CD4-positive, CD25-positive, alpha-beta regulatory T cell (primary cell): ENCODE measurements at regions not wholly inside any gene's neighbourhood (a gene's known extent, or its start where the extent isn't known, plus 50 kb on each side); places are given as distances from the start of the nearest gene placed in this dataset.

Experiments
- ATAC-seq, 2 donors: fragments of 150-1000 bp; cut with Tn5 transposase; one replicate each; pipeline ENCODE4 v1.10.0; 2021; ENCODE audit warnings: low read depth in 2 of 2, moderate number of reproducible peaks in 2 of 2, moderate library complexity in 1 of 2
- DNase-seq, 3 donors: peaks; one replicate each; pipeline versions ENCODE4 v3.0.0 to v3.0.0-alpha.2; 2012 to 2022; ENCODE audit warnings: mixed read lengths in 1 of 3
- H3K27ac ChIP-seq: one replicate; pipeline ENCODE4 v1.7.0; 2013; ENCODE audit warnings: mild to moderate bottlenecking, low read length; ENCODE audit not compliant: insufficient read depth, poor library complexity, severe bottlenecking
- H3K27me3 ChIP-seq: one replicate; pipeline ENCODE4 v1.7.0; 2013; ENCODE audit warnings: low read length; ENCODE audit not compliant: control insufficient read depth, insufficient read depth
- H3K36me3 ChIP-seq: one replicate; pipeline ENCODE4 v1.7.0; 2013; ENCODE audit warnings: mild to moderate bottlenecking, low read length, moderate library complexity; ENCODE audit not compliant: control insufficient read depth, insufficient read depth
- H3K4me1 ChIP-seq: 2 replicates; pipeline ENCODE4 v1.7.0; 2013; ENCODE audit warnings: mild to moderate bottlenecking, low read length; ENCODE audit not compliant: insufficient read depth, control insufficient read depth, poor library complexity, severe bottlenecking
- H3K4me3 ChIP-seq: one replicate; pipeline ENCODE4 v1.7.0; 2013; ENCODE audit warnings: low read depth, mild to moderate bottlenecking, low read length, moderate library complexity
- H3K9me3 ChIP-seq, 2 experiments: 1 replicate in 1 of 2; 2 replicates in 1 of 2; pipeline ENCODE4 v1.7.0; 2013; ENCODE audit warnings: low read length in 2 of 2, mild to moderate bottlenecking in 1 of 2, moderate library complexity in 1 of 2; ENCODE audit not compliant: control insufficient read depth in 2 of 2
- H3K27ac Mint-ChIP-seq, 3 donors: one replicate each; pipeline ENCODE4 v1.8.0; 2020 to 2022; ENCODE audit warnings: mild to moderate bottlenecking in 3 of 3, mixed read lengths in 3 of 3, moderate library complexity in 2 of 3
- H3K27me3 Mint-ChIP-seq: one replicate; pipeline ENCODE4 v1.8.0; 2022; ENCODE audit warnings: mild to moderate bottlenecking, mixed read lengths
- H3K36me3 Mint-ChIP-seq: one replicate; pipeline ENCODE4 v1.8.0; 2020; ENCODE audit warnings: mixed read lengths
- H3K4me1 Mint-ChIP-seq, 4 donors: one replicate each; pipeline ENCODE4 v1.8.0; 2020 to 2022; ENCODE audit warnings: mixed read lengths in 4 of 4, mild to moderate bottlenecking in 1 of 4
- H3K4me3 Mint-ChIP-seq, 4 donors: one replicate each; pipeline ENCODE4 v1.8.0; 2020 to 2022; ENCODE audit warnings: mild to moderate bottlenecking in 4 of 4, mixed read lengths in 4 of 4, moderate library complexity in 3 of 4
- H3K9me3 Mint-ChIP-seq, 7 donors: one replicate each; pipeline ENCODE4 v1.8.0; 2020 to 2022; ENCODE audit warnings: mixed read lengths in 7 of 7, mild to moderate bottlenecking in 3 of 7, moderate library complexity in 2 of 7

GRCh38 chr4:32564626-32565025, 1844.5 kb downstream of the PCDH7 start:
- Mint-ChIP-seq H3K27me3 (no peaks in the 10 kb centered on the region), H3K4me3 (no peak overlapping the region), H3K4me1 (no peaks in the 10 kb centered on the region), H3K36me3 (no peaks in the 10 kb centered on the region), H3K9me3 (peaks cover 0 to 23% (median 9%) of the 10 kb centered on the region in 7 donors), H3K27ac (no peak overlapping the region)
- peaks cover 4 to 5% of the 10 kb centered on the region in 2 experiments for H3K9me3 ChIP-seq
- DNase-seq, result no peak
- H3K27ac ChIP-seq, result no peak overlapping the region
- no peaks in the 10 kb centered on the region for H3K36me3 ChIP-seq
- no peaks in the 10 kb centered on the region for H3K4me1 ChIP-seq
- H3K4me3 ChIP-seq, result no peak overlapping the region
- no peak for ATAC-seq
- H3K27me3 ChIP-seq, result no peaks in the 10 kb centered on the region

DNA sequence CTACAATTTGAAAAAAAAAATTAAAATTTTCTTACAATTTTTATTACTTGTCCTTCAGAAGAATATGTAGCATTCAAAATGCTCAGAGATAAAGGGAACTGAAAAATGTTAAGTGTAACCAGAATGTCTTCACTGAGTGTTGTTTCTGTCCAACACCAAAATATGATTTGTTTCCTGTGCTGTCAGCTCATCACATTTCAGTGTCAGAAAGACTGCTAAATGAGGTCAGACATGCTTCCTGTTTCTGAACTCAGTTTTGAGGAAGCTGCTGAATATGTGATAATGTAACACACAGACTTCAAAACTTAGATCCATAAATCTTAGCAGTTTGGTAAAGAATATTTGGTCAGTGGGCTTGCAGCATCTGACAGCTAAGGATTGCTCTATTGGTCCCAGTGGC, 1849.7 kb downstream of the PCDH7 start:
- H3K36me3 ChIP-seq, result no peaks in the 10 kb centered on the region
- Mint-ChIP-seq H3K27me3 (no peaks in the 10 kb centered on the region), H3K27ac (no peak overlapping the region), H3K4me3 (no peak overlapping the region), H3K36me3 (no peaks in the 10 kb centered on the region), H3K9me3 (peaks cover 1 to 18% (median 12%) of the 10 kb centered on the region in 7 donors), H3K4me1 (no peaks in the 10 kb centered on the region)
- no peaks in the 10 kb centered on the region for H3K4me1 ChIP-seq
- ATAC-seq, result no peak
- H3K9me3 ChIP-seq, result peaks cover 0 to 2% of the 10 kb centered on the region in 2 experiments
- no peak for DNase-seq
- H3K4me3 ChIP-seq, result no peak overlapping the region
- H3K27me3 ChIP-seq, result no peaks in the 10 kb centered on the region
- H3K27ac ChIP-seq, result no peak overlapping the region

- Histone ChIP-seq H3K4me3 (no peak overlapping the region), H3K27ac (no peak overlapping the region), H3K9me3 (peaks cover 0 to 2% of the 10 kb centered on the region in 2 experiments), H3K36me3 (no peaks in the 10 kb centered on the region), H3K4me1 (no peaks in the 10 kb centered on the region), H3K27me3 (no peaks in the 10 kb centered on the region)
- peaks cover 0 to 15% (median 8%) of the 10 kb centered on the region in 7 donors for H3K9me3 Mint-ChIP-seq
- H3K4me1 Mint-ChIP-seq, result no peaks in the 10 kb centered on the region
- no peak for ATAC-seq
- no peak overlapping the region for H3K4me3 Mint-ChIP-seq
- H3K27me3 Mint-ChIP-seq, result no peaks in the 10 kb centered on the region
- H3K36me3 Mint-ChIP-seq, result no peaks in the 10 kb centered on the region
- DNase-seq, result no peak
- H3K27ac Mint-ChIP-seq, result no peak overlapping the region
These were observed 1852.2 kb downstream of the PCDH7 start for GRCh38 chr4:32572366-32572765.

- H3K27me3 ChIP-seq, result no peaks in the 10 kb centered on the region
- ATAC-seq, result no peak
These were observed 1854.6 kb downstream of the PCDH7 start for GRCh38 chr4:32574803-32575202.

DNA sequence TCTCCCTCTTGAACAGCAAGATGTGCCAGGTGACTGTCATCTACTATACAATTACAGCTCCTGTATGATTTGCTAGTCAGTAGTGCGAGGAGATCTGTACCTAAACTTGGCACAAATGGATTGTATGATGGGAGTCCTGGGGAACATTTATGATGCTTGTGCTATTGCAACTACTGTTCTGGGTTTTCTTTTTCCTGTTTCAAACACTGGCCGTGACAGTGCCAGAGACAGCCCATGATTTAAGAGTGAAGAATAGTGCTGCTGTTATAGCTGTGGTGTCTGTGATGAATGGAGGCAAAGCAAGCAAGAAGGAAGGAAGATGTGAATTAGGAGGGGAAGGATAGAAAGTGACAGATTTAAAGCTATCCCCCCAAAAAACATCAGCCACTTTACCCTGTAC, 1868.9 kb downstream of the PCDH7 start:
- no peak overlapping the region for H3K4me3 Mint-ChIP-seq
- DNase-seq (no peak), ATAC-seq (no peak)
- H3K9me3 ChIP-seq, result peaks cover 4% of the 10 kb centered on the region in 2 experiments
- H3K4me3 ChIP-seq, result no peak overlapping the region
- H3K27me3 ChIP-seq, result no peaks in the 10 kb centered on the region
- no peaks in the 10 kb centered on the region for H3K27me3 Mint-ChIP-seq
- no peak overlapping the region for H3K27ac Mint-ChIP-seq
- no peaks in the 10 kb centered on the region for H3K36me3 ChIP-seq
- no peaks in the 10 kb centered on the region for H3K4me1 ChIP-seq
- H3K27ac ChIP-seq, result no peak overlapping the region
- no peaks in the 10 kb centered on the region for H3K4me1 Mint-ChIP-seq
- H3K36me3 Mint-ChIP-seq, result no peaks in the 10 kb centered on the region
- H3K9me3 Mint-ChIP-seq, result peaks cover 1 to 23% (median 7%) of the 10 kb centered on the region in 7 donors

More at GRCh38 chr4:32574803-32575202, 1854.6 kb downstream of the PCDH7 start:
- Mint-ChIP-seq H3K36me3 (no peaks in the 10 kb centered on the region), H3K27me3 (no peaks in the 10 kb centered on the region), H3K9me3 (peaks cover 2 to 11% (median 7%) of the 10 kb centered on the region in 7 donors), H3K4me3 (no peak overlapping the region), H3K4me1 (no peaks in the 10 kb centered on the region), H3K27ac (no peak overlapping the region)
- Histone ChIP-seq H3K36me3 (no peaks in the 10 kb centered on the region), H3K9me3 (peaks cover under 1 to 2% of the 10 kb centered on the region in 2 experiments), H3K4me3 (no peak overlapping the region), H3K27ac (no peak overlapping the region), H3K4me1 (no peaks in the 10 kb centered on the region)
- no peak for DNase-seq

- H3K36me3 Mint-ChIP-seq, result no peaks in the 10 kb centered on the region
- no peaks in the 10 kb centered on the region for H3K27me3 ChIP-seq
- H3K4me1 ChIP-seq, result no peaks in the 10 kb centered on the region
- DNase-seq (no peak), ATAC-seq (no peak)
- H3K36me3 ChIP-seq, result no peaks in the 10 kb centered on the region
- no peak overlapping the region for H3K4me3 ChIP-seq
- no peak overlapping the region for H3K27ac ChIP-seq
- peaks cover 4% of the 10 kb centered on the region in 2 experiments for H3K9me3 ChIP-seq
- peaks cover 4 to 23% (median 9%) of the 10 kb centered on the region in 7 donors for H3K9me3 Mint-ChIP-seq
- no peaks in the 10 kb centered on the region for H3K4me1 Mint-ChIP-seq
- H3K27ac Mint-ChIP-seq, result no peak overlapping the region
- H3K27me3 Mint-ChIP-seq, result no peaks in the 10 kb centered on the region
- H3K4me3 Mint-ChIP-seq, result no peak overlapping the region
These were observed 1869.7 kb downstream of the PCDH7 start for GRCh38 chr4:32589853-32590252.

DNA sequence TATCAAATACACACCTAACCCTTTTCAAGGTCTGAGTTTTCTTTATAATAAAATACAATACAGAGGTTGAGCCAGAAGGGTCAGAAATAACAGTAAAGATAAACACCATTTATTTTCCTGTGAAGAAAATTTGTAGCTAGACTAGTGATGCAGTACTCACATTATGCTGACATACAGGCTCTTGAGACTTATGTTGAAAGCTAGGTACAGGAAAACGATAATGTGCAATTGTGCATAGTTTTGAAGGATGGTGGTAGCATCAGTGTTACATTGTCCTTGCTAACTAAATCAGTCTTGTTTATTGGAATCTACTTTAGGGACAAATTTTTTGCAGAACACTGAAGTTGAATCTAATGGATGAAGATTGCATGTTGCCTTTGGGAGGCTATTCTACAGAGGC, 1877.2 kb downstream of the PCDH7 start:
- no peaks in the 10 kb centered on the region for H3K4me1 ChIP-seq
- no peak overlapping the region for H3K27ac Mint-ChIP-seq

DNA sequence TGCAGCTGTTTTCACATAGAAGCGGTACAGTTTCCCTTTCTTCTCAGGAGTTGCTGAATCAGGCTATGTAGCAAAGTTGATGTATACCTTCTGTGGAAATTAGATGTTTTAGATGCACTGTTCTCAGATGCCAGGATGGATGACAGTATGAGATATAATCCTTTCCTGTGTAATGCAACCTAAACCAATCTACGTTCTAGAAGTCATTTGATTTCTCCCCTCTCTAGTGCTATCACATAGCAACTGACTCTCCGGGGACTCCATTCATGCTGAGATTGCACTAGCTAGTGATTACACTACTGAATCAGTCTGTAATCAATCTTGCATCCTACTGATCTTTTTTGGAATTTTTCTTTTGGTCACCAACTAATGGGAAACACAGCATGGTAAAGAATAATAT, 1881.7 kb downstream of the PCDH7 start:
- H3K27ac Mint-ChIP-seq, result no peak overlapping the region
- no peaks in the 10 kb centered on the region for H3K27me3 ChIP-seq
- no peaks in the 10 kb centered on the region for H3K36me3 Mint-ChIP-seq
- H3K27me3 Mint-ChIP-seq, result no peaks in the 10 kb centered on the region
- H3K27ac ChIP-seq, result no peak overlapping the region
- H3K9me3 ChIP-seq, result peaks cover 0 to 4% of the 10 kb centered on the region in 2 experiments
- DNase-seq, result no peak
- H3K36me3 ChIP-seq, result no peaks in the 10 kb centered on the region
- peaks cover 0 to 28% (median 2%) of the 10 kb centered on the region in 7 donors for H3K9me3 Mint-ChIP-seq
- ATAC-seq, result no peak
- H3K4me1 ChIP-seq, result no peaks in the 10 kb centered on the region
- H3K4me3 Mint-ChIP-seq, result no peak overlapping the region
- no peak overlapping the region for H3K4me3 ChIP-seq
- no peaks in the 10 kb centered on the region for H3K4me1 Mint-ChIP-seq

More for the DNA sequence above, 1877.2 kb downstream of the PCDH7 start:
- Histone ChIP-seq H3K4me3 (no peak overlapping the region), H3K27me3 (no peaks in the 10 kb centered on the region), H3K27ac (no peak overlapping the region), H3K36me3 (no peaks in the 10 kb centered on the region), H3K9me3 (peaks cover 0 to 4% of the 10 kb centered on the region in 2 experiments)
- Mint-ChIP-seq H3K9me3 (peaks cover 2 to 38% (median 7%) of the 10 kb centered on the region in 7 donors), H3K4me1 (no peaks in the 10 kb centered on the region), H3K36me3 (no peaks in the 10 kb centered on the region), H3K4me3 (no peak overlapping the region), H3K27me3 (no peaks in the 10 kb centered on the region)
- DNase-seq (no peak), ATAC-seq (no peak)
